HL-60 (cell line): ENCODE measurements at regions not wholly inside any gene's neighbourhood (a gene's known extent, or its start where the extent isn't known, plus 50 kb on each side); places are given as distances from the start of the nearest gene placed in this dataset.

Source experiments
- DNase-seq, 2 experiments: peaks; one replicate each; pipeline ENCODE4 v3.0.0-alpha.2; 2010 to 2020; ENCODE audit warnings: low read depth in 1 of 2, low spot score in 1 of 2
- H3K27ac ChIP-seq: fragments of 250-450 bp; sonication (Bioruptor Pico); replicated peaks from 2 replicates; pipeline ENCODE4 v1.5.1; 2020; ENCODE audit warnings: mild to moderate bottlenecking, moderate library complexity
- H3K27me3 ChIP-seq: fragments of 250-450 bp; sonication (Bioruptor Pico); 2 replicates; pipeline ENCODE4 v1.5.1; 2021; ENCODE audit warnings: mild to moderate bottlenecking, moderate library complexity; ENCODE audit not compliant: insufficient read depth, poor library complexity, severe bottlenecking
- H3K4me3 ChIP-seq: replicated peaks from 2 replicates; pipeline ENCODE4 v1.5.1; 2011; ENCODE audit warnings: mild to moderate bottlenecking, control low read depth, low read length; ENCODE audit not compliant: insufficient read depth
- GABPA ChIP-seq: IDR thresholded peaks from 2 replicates; pipeline ENCODE4 v1.6.1; 2012; ENCODE audit warnings: low read depth
- POLR2AphosphoS5 ChIP-seq: IDR thresholded peaks from 2 replicates; pipeline ENCODE4 v1.6.1; 2012; ENCODE audit warnings: low read depth
- SPI1 ChIP-seq: IDR thresholded peaks from 2 replicates; pipeline ENCODE4 v1.6.1; 2012; ENCODE audit warnings: low read depth, mild to moderate bottlenecking, borderline replicate concordance
- TF ChIP-seq, protein P1 (sequence below): IDR thresholded peaks from 2 replicates; pipeline ENCODE4 v1.6.1; 2012; ENCODE audit warnings: low read depth; ENCODE audit not compliant: insufficient replicate concordance
- TF ChIP-seq, protein P2 (sequence below): IDR thresholded peaks from one replicate; pipeline ENCODE4 v1.5.1; 2011; ENCODE audit warnings: low read length, control low read depth, inconsistent platforms; ENCODE audit not compliant: insufficient read depth

DNA sequence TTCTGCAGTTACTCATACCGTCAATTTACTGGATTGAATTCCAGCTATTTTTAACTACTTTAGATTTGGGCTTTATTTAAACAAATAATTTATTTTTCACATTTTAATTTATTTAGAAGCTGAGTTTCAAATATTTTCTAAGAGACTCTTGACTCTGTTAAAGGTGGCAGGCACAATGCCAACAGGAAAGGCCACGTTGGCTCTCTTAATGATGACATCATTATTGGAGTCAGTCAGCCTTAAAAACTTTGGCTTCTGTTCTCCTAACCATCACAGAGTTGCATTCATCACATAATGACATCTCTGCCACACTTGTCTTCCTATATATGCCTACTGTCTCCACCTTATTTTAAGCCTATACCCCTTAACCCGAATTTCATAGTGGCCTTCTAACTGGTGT, 172.3 kb upstream of the PLPPR1 start:
- no peak overlapping the region for H3K4me3 ChIP-seq
- TF ChIP-seq, protein P1, sequence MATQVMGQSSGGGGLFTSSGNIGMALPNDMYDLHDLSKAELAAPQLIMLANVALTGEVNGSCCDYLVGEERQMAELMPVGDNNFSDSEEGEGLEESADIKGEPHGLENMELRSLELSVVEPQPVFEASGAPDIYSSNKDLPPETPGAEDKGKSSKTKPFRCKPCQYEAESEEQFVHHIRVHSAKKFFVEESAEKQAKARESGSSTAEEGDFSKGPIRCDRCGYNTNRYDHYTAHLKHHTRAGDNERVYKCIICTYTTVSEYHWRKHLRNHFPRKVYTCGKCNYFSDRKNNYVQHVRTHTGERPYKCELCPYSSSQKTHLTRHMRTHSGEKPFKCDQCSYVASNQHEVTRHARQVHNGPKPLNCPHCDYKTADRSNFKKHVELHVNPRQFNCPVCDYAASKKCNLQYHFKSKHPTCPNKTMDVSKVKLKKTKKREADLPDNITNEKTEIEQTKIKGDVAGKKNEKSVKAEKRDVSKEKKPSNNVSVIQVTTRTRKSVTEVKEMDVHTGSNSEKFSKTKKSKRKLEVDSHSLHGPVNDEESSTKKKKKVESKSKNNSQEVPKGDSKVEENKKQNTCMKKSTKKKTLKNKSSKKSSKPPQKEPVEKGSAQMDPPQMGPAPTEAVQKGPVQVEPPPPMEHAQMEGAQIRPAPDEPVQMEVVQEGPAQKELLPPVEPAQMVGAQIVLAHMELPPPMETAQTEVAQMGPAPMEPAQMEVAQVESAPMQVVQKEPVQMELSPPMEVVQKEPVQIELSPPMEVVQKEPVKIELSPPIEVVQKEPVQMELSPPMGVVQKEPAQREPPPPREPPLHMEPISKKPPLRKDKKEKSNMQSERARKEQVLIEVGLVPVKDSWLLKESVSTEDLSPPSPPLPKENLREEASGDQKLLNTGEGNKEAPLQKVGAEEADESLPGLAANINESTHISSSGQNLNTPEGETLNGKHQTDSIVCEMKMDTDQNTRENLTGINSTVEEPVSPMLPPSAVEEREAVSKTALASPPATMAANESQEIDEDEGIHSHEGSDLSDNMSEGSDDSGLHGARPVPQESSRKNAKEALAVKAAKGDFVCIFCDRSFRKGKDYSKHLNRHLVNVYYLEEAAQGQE: no peak
- TF ChIP-seq GABPA: no peak
- TF ChIP-seq, protein P2, sequence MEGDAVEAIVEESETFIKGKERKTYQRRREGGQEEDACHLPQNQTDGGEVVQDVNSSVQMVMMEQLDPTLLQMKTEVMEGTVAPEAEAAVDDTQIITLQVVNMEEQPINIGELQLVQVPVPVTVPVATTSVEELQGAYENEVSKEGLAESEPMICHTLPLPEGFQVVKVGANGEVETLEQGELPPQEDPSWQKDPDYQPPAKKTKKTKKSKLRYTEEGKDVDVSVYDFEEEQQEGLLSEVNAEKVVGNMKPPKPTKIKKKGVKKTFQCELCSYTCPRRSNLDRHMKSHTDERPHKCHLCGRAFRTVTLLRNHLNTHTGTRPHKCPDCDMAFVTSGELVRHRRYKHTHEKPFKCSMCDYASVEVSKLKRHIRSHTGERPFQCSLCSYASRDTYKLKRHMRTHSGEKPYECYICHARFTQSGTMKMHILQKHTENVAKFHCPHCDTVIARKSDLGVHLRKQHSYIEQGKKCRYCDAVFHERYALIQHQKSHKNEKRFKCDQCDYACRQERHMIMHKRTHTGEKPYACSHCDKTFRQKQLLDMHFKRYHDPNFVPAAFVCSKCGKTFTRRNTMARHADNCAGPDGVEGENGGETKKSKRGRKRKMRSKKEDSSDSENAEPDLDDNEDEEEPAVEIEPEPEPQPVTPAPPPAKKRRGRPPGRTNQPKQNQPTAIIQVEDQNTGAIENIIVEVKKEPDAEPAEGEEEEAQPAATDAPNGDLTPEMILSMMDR: no peak
- TF ChIP-seq SPI1: no peak
- TF ChIP-seq POLR2AphosphoS5: no peak
- H3K27me3 ChIP-seq: no peaks in the 10 kb centered on the region
- DNase-seq: no peak
- no peak overlapping the region for H3K27ac ChIP-seq

DNA sequence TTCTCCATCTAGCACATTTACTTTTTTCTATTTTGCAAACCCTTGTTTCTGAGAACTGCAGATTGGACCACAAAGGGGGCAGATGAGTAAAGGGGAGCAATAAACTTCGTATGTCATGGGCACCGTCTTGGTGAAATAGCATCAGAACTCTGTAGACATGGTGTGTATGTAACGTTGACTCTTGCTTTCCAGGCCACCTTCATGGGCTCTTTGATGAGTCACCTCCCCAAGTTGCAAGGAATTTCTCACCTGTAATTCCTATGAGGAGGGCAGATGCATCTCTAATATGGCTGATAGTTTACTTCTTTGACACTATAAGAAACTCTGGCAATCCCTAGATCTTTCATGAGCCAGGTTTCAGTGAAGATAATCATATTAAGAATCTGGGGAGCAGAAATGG, 163.4 kb upstream of the PLPPR1 start:
- H3K4me3 ChIP-seq: no peak overlapping the region
- no peak for TF ChIP-seq GABPA
- TF ChIP-seq POLR2AphosphoS5: no peak
- TF ChIP-seq, protein P1: no peak
- no peak for TF ChIP-seq SPI1
- TF ChIP-seq, protein P2: no peak
- no peaks in the 10 kb centered on the region for H3K27me3 ChIP-seq
- no peak for DNase-seq
- no peak overlapping the region for H3K27ac ChIP-seq

DNA sequence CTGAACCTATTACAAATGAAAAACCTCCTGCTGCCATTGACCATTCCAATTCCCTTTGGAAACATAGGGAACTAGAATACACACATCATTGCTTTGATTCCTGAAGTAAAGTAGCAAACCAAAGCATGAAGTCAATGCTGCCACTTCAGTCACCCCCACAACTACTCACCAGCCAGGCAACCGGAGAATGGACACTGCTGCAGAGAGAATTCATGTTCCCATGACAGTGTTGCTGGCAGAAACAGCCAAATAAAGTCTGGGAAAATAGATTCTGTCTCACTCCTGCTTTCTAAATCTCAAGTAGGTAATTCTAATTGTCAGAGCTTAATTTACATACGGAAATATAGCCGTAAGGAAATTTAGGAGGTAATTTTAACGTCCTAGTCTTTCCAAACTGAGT, 162.9 kb upstream of the PLPPR1 start:
- no peak for DNase-seq
- H3K4me3 ChIP-seq: no peak overlapping the region
- TF ChIP-seq GABPA (no peak), SPI1 (no peak), POLR2AphosphoS5 (no peak)
- TF ChIP-seq, protein P1: no peak
- TF ChIP-seq, protein P2: no peak

More for the DNA sequence above, 162.9 kb upstream of the PLPPR1 start:
- H3K27ac ChIP-seq: no peak overlapping the region
- no peaks in the 10 kb centered on the region for H3K27me3 ChIP-seq
